HG03520 (cell line): ENCODE measurements at regions not wholly inside any gene's neighbourhood (a gene's known extent, or its start where the extent isn't known, plus 50 kb on each side); places are given as distances from the start of the nearest gene placed in this dataset.

Experiments
- ATAC-seq: cut with Tn5 transposase; IDR thresholded peaks from one replicate; pipeline ENCODE4 v1.9.1; 2021; ENCODE audit warnings: mild to moderate bottlenecking, moderate library complexity; ENCODE audit not compliant: unreplicated experiment

GRCh38 chr9:109880276-109881169 is 100.5 kb downstream of the PALM2AKAP2 start:
- peak; percentile 88 for ATAC-seq

- no peak for ATAC-seq
Measured at GRCh38 chr9:109883623-109884022, 103.6 kb downstream of the PALM2AKAP2 start.

- no peak for ATAC-seq
Measured at GRCh38 chr9:109886041-109886440, 106.0 kb downstream of the PALM2AKAP2 start.

- ATAC-seq, result no peak
Measured at GRCh38 chr9:109886617-109887016, 106.6 kb downstream of the PALM2AKAP2 start.

GRCh38 chr9:109887079-109887478 is 107.1 kb downstream of the PALM2AKAP2 start:
- no peak for ATAC-seq

GRCh38 chr9:109888695-109889094 is 108.7 kb downstream of the PALM2AKAP2 start:
- ATAC-seq, result no peak

- ATAC-seq, result no peak
Measured at GRCh38 chr9:109889456-109889855, 109.5 kb downstream of the PALM2AKAP2 start.

- ATAC-seq, result peak; percentile 40
Measured at GRCh38 chr9:109893241-109893640, 113.2 kb downstream of the PALM2AKAP2 start.

GRCh38 chr9:109894473-109894872 is 114.5 kb downstream of the PALM2AKAP2 start:
- ATAC-seq, result no peak

GRCh38 chr9:109894921-109895758 is 115.1 kb downstream of the PALM2AKAP2 start:
- ATAC-seq, result peak; percentile 59

- ATAC-seq, result no peak
Measured at GRCh38 chr9:109901201-109901600, 121.2 kb downstream of the PALM2AKAP2 start.

- ATAC-seq, result no peak
Measured at GRCh38 chr9:109903515-109904138, 123.6 kb downstream of the PALM2AKAP2 start.

GRCh38 chr9:109904666-109905065 is 124.7 kb downstream of the PALM2AKAP2 start:
- ATAC-seq, result no peak

- no peak for ATAC-seq
Measured at GRCh38 chr9:109905472-109905871, 125.5 kb downstream of the PALM2AKAP2 start.

- no peak for ATAC-seq
Measured at GRCh38 chr9:109906766-109907382, 126.9 kb downstream of the PALM2AKAP2 start.

- ATAC-seq, result peak; percentile 77
Measured at GRCh38 chr9:109907400-109907799, 127.4 kb downstream of the PALM2AKAP2 start.

GRCh38 chr9:109907810-109908458 is 127.9 kb downstream of the PALM2AKAP2 start:
- no peak for ATAC-seq

GRCh38 chr9:109908459-109909390 is 128.7 kb downstream of the PALM2AKAP2 start:
- ATAC-seq, result no peak
